GM23338 (cell line): ENCODE measurements at regions not wholly inside any gene's neighbourhood (a gene's known extent, or its start where the extent isn't known, plus 50 kb on each side); places are given as distances from the start of the nearest gene placed in this dataset.

Source experiments
- ATAC-seq: fragments of 200-7000 bp; cut with Tn5 transposase; 3 replicates; pipeline ENCODE4 v1.9.1; 2020
- DNase-seq: peaks from one replicate; pipeline ENCODE4 v3.0.0-alpha.2; 2015; ENCODE audit warnings: low spot score
- H2AFZ ChIP-seq: fragments of 200-600 bp; sonication (generic); 2 replicates; pipeline ENCODE4 v1.8.0; 2016; ENCODE audit warnings: antibody characterized with exemption, mild to moderate bottlenecking, moderate library complexity
- H3F3A ChIP-seq: fragments of 200-600 bp; sonication (generic); replicated peaks from 2 replicates; pipeline ENCODE4 v1.8.0; 2017; ENCODE audit warnings: antibody characterized with exemption, mixed run types, low read depth
- H3K27ac ChIP-seq: fragments of 200-600 bp; sonication (generic); 2 replicates; pipeline ENCODE4 v1.6.1; 2016; ENCODE audit warnings: low read depth
- H3K27me3 ChIP-seq: fragments of 200-600 bp; sonication (generic); 2 replicates; pipeline ENCODE4 v1.8.0; 2016; ENCODE audit warnings: mild to moderate bottlenecking, mixed run types, moderate library complexity; ENCODE audit not compliant: insufficient read depth
- H3K36me3 ChIP-seq: fragments of 200-600 bp; sonication (generic); 2 replicates; pipeline ENCODE4 v1.8.0; 2016; ENCODE audit warnings: mild to moderate bottlenecking; ENCODE audit not compliant: insufficient read depth
- H3K4me1 ChIP-seq: fragments of 200-600 bp; sonication (generic); 2 replicates; pipeline ENCODE4 v1.8.0; 2016; ENCODE audit warnings: mild to moderate bottlenecking, moderate library complexity; ENCODE audit not compliant: insufficient read depth
- H3K4me2 ChIP-seq: fragments of 200-600 bp; sonication (generic); 2 replicates; pipeline ENCODE4 v1.7.1; 2017; ENCODE audit warnings: mixed run types
- H3K4me3 ChIP-seq: fragments of 200-600 bp; sonication (generic); 2 replicates; pipeline ENCODE4 v1.6.1; 2016; ENCODE audit warnings: mixed run types
- H3K79me2 ChIP-seq: fragments of 200-600 bp; sonication (generic); replicated peaks from 2 replicates; pipeline ENCODE4 v1.8.0; 2017; ENCODE audit warnings: mild to moderate bottlenecking; ENCODE audit not compliant: insufficient read depth
- H3K9me2 ChIP-seq: fragments of 200-600 bp; sonication (generic); 2 replicates; pipeline ENCODE4 v1.8.0; 2017; ENCODE audit not compliant: insufficient read depth
- H4K20me1 ChIP-seq: fragments of 200-600 bp; sonication (generic); replicated peaks from 2 replicates; pipeline ENCODE4 v1.8.0; 2017; ENCODE audit warnings: mild to moderate bottlenecking; ENCODE audit not compliant: insufficient read depth
- H3K27ac Mint-ChIP-seq: 2 replicates; pipeline ENCODE4 v1.8.0; 2020; ENCODE audit warnings: inconsistent platforms, mild to moderate bottlenecking, moderate library complexity, mixed read lengths
- H3K27me3 Mint-ChIP-seq: 3 replicates; pipeline ENCODE4 v1.8.0; 2022; ENCODE audit warnings: low read depth, mild to moderate bottlenecking, moderate library complexity, mixed read lengths, inconsistent platforms; ENCODE audit not compliant: insufficient read depth, poor library complexity
- H3K36me3 Mint-ChIP-seq: 3 replicates; pipeline ENCODE4 v1.8.0; 2021; ENCODE audit warnings: low read depth, mild to moderate bottlenecking, inconsistent platforms, moderate library complexity, mixed read lengths
- H3K4me1 Mint-ChIP-seq: 3 replicates; pipeline ENCODE4 v1.8.0; 2020; ENCODE audit warnings: mild to moderate bottlenecking, inconsistent platforms, mixed read lengths
- H3K4me3 Mint-ChIP-seq: 3 replicates; pipeline ENCODE4 v1.8.0; 2021; ENCODE audit warnings: moderate library complexity, mild to moderate bottlenecking, inconsistent platforms, mixed read lengths
- H3K9me3 Mint-ChIP-seq: 3 replicates; pipeline ENCODE4 v1.8.0; 2020; ENCODE audit warnings: moderate library complexity, mild to moderate bottlenecking, inconsistent platforms, mixed read lengths
- CREB1 ChIP-seq: fragments of 250-450 bp; sonication (Bioruptor Pico); IDR thresholded peaks from 2 replicates; pipeline ENCODE4 v1.5.0; 2020; ENCODE audit warnings: low read depth, mild to moderate bottlenecking, moderate library complexity
- CTCF ChIP-seq, 2 experiments: fragments of 200-600 bp in 1 of 2; sonication (generic) in 1 of 2; conservative IDR thresholded peaks; 2 replicates each; pipeline versions ENCODE4 v1.5.1 to v1.6.1; 2016 to 2017; ENCODE audit warnings: antibody characterized with exemption in 2 of 2, low read depth in 2 of 2, mild to moderate bottlenecking in 2 of 2, moderate library complexity in 1 of 2
- ETS1 ChIP-seq: IDR thresholded peaks from 2 replicates; pipeline ENCODE4 v1.6.1; 2016; ENCODE audit warnings: antibody characterized with exemption
- EZH2 ChIP-seq: fragments of 200-600 bp; sonication (generic); IDR thresholded peaks from one replicate; pipeline ENCODE4 v1.8.0; 2017; ENCODE audit warnings: antibody characterized with exemption, mild to moderate bottlenecking, low read depth; ENCODE audit not compliant: unreplicated experiment
- EZH2phosphoT487 ChIP-seq: fragments of 200-600 bp; sonication (generic); IDR thresholded peaks from one replicate; pipeline ENCODE4 v1.8.1; 2018; ENCODE audit warnings: antibody characterized with exemption; ENCODE audit not compliant: unreplicated experiment
- JUNB ChIP-seq: IDR thresholded peaks from one replicate; pipeline ENCODE4 v1.6.1; 2016; ENCODE audit warnings: antibody characterized with exemption; ENCODE audit not compliant: unreplicated experiment
- NANOG ChIP-seq: IDR thresholded peaks from 2 replicates; pipeline ENCODE4 v1.6.1; 2016; ENCODE audit warnings: antibody characterized with exemption, borderline replicate concordance
- POLR2AphosphoS5 ChIP-seq: IDR thresholded peaks from 2 replicates; pipeline ENCODE4 v1.6.1; 2016; ENCODE audit warnings: antibody characterized with exemption, low read depth
- REST ChIP-seq: IDR thresholded peaks from one replicate; pipeline ENCODE4 v1.6.1; 2018; ENCODE audit warnings: antibody characterized with exemption; ENCODE audit not compliant: unreplicated experiment
- STAT1 ChIP-seq: IDR thresholded peaks from one replicate; pipeline ENCODE4 v1.6.1; 2016; ENCODE audit warnings: antibody characterized with exemption; ENCODE audit not compliant: unreplicated experiment
- ZNF114 ChIP-seq: fragments of 250-450 bp; sonication (Bioruptor Pico); IDR thresholded peaks from 2 replicates; pipeline ENCODE4 v1.5.0; 2020; ENCODE audit warnings: mild to moderate bottlenecking, moderate library complexity
- ZNF331 ChIP-seq: fragments of 250-450 bp; sonication (Bioruptor Pico); IDR thresholded peaks from 2 replicates; pipeline ENCODE4 v1.5.0; 2020; ENCODE audit warnings: low read depth, mild to moderate bottlenecking, moderate library complexity
- ZNF462 ChIP-seq: fragments of 250-450 bp; sonication (Bioruptor Pico); IDR thresholded peaks from 2 replicates; pipeline ENCODE4 v1.5.0; 2020; ENCODE audit warnings: mild to moderate bottlenecking, moderate library complexity

- H3K4me1 ChIP-seq = no peaks in the 10 kb centered on the region
- H2AFZ ChIP-seq = no peak overlapping the region
- no peaks in the 10 kb centered on the region for H3K79me2 ChIP-seq
- Mint-ChIP-seq H3K4me1 (no peaks in the 10 kb centered on the region), H3K36me3 (no peaks in the 10 kb centered on the region), H3K4me3 (no peak overlapping the region), H3K27ac (no peak overlapping the region), H3K9me3 (no peaks in the 10 kb centered on the region; the same call in 2 of the 3 replicates), H3K27me3 (no peaks in the 10 kb centered on the region)
- no peaks in the 10 kb centered on the region for H3K36me3 ChIP-seq
- no peak for ATAC-seq
- no peaks in the 10 kb centered on the region for H3K9me2 ChIP-seq
- no peak overlapping the region for H3K27ac ChIP-seq
- no peaks in the 10 kb centered on the region for H3K27me3 ChIP-seq
- no peak for TF ChIP-seq NANOG
- no peak for TF ChIP-seq CREB1 (CRISPR knock-in tag)
- no peak for TF ChIP-seq POLR2AphosphoS5
- no peak for TF ChIP-seq REST
- no peak for TF ChIP-seq ETS1
- TF ChIP-seq JUNB = no peak
- TF ChIP-seq ZNF331 (CRISPR knock-in tag) = no peak
- no peak for TF ChIP-seq EZH2
- TF ChIP-seq STAT1 = no peak
- TF ChIP-seq ZNF114 (CRISPR knock-in tag) = no peak
- TF ChIP-seq CTCF (conservative IDR thresholded peaks at IDR 0.05; ENCODE audit: low read depth in 2 of 2) = no peak
- TF ChIP-seq EZH2phosphoT487 = no peak
- TF ChIP-seq ZNF462 (CRISPR knock-in tag) = no peak
- no peaks in the 10 kb centered on the region for H3F3A ChIP-seq
- H3K4me2 ChIP-seq = no peak overlapping the region
- no peak for DNase-seq
- H4K20me1 ChIP-seq = no peaks in the 10 kb centered on the region
- H3K4me3 ChIP-seq = no peak overlapping the region
Measured at GRCh38 chr4:135833529-135833928, 1631.9 kb upstream of the PABPC4L start.
